HG03565 (cell line): ENCODE measurements at regions not wholly inside any gene's neighbourhood (a gene's known extent, or its start where the extent isn't known, plus 50 kb on each side); places are given as distances from the start of the nearest gene placed in this dataset.
"Not testable (repeated sequence)": the region's sequence is repeated elsewhere in the genome, so short reads cannot be mapped to it uniquely, and the experiment has no call there.

Source experiments
- ATAC-seq: cut with Tn5 transposase; IDR thresholded peaks from one replicate; pipeline ENCODE4 v1.9.1; 2021; ENCODE audit warnings: mild to moderate bottlenecking, moderate library complexity; ENCODE audit not compliant: unreplicated experiment

DNA sequence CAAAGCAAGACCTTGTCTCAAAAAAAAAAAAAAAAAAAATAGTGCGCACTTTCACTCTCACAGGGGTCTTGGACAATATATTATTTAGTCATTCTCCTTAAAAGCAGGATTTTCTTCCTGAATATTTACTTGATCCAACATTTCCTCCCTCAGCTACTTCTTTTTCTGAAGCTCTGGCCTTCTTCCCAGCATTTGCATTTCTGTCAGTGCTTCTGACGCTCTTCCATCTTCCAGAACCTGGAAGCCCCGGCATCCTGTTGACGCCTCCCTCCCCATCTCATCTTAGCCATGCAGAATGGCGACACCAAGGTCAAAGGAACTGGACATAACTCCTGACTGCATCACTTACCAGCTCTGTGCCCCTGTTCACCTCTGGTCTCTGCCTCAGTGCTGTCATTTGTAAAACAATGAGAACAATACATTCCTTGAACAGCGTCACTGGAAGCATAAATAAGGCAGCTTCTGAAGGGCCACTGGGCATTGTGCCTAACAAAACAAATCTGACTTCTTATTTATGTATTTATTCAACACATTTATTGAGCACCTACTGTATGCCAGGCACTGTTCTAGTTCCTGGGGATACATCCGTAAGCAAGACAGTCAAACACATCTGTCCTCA lies 90.9 kb upstream of the MDM1 start:
- ATAC-seq: no peak

DNA sequence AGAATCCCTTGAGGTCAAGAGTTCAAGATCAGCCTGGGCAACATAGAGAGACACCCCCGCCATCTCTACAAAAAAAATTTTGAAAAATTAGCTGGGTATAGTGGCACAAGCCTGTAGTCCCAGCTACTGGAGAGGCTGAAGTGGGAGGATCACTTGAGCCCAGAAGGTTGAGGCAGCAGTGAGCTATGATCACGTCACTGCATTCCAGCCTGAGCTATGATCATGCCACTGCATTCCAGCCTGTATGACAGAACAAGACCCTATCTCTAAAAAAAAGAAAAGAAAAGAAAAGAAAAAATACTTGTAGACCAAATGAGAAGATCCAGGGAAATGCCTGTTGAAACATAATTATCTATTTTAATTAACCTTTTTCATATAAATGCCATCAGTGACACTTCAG lies 93.8 kb upstream of the MDM1 start:
- ATAC-seq: no peak

DNA sequence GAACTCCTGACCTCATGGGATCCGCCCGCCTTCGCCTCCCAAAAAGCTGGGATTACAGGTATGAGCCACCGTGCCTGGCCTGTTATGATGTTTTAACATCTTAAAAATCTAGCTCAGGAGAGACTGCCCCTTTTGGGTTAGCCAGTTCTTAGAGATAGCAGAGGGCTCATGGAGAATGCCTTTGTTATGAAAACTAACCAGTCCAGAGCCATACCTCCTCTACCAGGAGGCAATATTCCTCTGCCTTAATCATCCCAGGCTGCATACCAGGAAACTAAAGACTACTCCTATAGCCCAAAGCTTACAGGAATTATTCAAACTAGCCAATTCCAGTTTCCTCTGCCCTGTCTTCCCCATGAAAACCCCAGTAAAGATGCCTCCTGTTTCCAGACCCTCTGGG lies 96.0 kb upstream of the MDM1 start:
- ATAC-seq: no peak

DNA sequence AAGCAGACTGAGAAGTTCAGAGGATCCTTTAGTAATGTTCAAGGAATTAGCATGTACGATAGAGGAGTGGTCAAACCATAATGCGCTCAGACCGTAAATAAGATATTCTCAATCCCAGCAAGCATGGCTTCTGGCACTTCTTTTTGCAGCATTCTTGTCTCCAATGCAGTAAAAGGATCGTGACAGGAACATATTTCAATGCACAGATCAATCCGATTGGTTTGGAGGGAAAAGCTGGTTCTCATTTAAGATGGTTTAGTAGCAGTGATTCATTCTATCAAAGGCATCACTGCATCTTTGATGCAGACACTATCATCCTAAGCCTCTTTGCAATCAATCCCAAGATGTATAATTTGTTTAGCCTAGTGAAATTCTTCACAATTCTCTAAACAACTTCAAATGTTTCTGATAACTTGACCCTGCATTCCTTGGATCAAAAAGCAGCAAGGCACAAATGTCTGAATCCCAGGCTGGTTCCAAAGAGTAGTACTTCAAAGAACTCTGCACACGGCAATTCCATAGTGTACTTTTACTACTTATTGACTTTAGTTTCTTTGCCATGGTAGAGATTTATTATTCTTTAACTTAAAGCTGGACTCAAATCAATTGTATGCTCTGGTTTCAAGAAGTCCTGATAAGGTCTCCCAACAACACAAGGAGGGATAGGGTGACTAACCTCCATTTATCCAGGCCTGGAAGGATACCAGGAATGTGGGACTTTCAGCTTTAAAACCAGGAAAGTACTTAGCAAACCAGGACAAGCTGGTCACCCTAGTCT lies 96.8 kb upstream of the MDM1 start:
- ATAC-seq: no peak

DNA sequence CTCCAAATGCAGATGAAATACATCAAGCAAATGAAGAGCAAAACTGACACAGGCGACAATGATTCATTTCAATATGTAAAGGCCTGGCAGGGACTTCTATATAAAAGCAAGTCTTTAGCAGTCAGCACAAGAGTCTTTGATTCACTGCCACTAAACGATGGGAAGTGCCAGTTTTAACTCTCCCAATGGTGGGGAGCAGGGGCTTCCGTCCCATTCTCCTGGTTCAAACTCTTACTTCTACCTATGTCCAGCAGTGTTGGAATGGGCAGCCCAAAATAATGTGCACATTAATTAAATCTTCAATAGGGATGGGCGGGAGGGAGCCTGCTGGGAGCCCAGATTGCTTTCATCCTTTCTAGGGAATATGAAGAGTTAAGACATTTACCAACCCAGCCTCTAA lies 97.5 kb upstream of the MDM1 start:
- ATAC-seq: no peak

DNA sequence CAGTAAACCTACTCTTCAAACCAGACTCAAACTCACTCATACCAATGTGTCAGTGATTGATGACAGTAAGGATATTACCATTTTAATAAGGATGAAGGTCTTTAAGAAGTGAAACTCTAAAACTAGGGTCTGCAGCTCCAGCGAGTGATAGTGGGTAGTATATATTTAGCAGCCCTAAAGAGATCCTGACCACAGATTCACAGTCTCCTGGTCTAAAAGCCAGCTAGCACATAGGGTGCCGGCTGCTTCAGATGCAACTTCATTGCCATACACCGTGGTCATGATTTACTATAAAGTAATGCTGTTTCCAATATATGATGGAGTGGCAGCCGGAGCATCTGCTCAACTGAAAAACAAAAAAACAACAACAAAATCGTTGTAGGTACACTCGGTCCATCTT lies 99.6 kb upstream of the MDM1 start:
- no peak for ATAC-seq

DNA sequence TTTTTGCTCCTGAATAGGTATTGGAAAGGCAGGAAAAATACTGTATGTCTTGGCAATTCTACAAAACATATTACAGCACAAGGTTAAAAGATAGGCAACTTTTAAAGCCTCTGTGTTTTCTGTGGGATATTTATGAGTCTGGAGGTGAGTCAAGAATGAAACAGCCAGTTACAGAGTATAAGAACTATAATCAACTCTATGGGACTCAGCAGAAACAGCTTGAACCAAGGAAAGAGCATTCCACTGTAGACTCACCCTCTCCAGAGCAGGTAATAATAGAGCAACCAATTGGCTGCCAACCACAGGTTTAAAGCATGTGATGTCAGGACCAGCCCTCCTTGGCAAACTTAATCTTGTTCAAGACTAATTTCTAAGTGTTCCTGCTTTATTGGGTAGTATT lies 100.5 kb upstream of the MDM1 start:
- no peak for ATAC-seq

DNA sequence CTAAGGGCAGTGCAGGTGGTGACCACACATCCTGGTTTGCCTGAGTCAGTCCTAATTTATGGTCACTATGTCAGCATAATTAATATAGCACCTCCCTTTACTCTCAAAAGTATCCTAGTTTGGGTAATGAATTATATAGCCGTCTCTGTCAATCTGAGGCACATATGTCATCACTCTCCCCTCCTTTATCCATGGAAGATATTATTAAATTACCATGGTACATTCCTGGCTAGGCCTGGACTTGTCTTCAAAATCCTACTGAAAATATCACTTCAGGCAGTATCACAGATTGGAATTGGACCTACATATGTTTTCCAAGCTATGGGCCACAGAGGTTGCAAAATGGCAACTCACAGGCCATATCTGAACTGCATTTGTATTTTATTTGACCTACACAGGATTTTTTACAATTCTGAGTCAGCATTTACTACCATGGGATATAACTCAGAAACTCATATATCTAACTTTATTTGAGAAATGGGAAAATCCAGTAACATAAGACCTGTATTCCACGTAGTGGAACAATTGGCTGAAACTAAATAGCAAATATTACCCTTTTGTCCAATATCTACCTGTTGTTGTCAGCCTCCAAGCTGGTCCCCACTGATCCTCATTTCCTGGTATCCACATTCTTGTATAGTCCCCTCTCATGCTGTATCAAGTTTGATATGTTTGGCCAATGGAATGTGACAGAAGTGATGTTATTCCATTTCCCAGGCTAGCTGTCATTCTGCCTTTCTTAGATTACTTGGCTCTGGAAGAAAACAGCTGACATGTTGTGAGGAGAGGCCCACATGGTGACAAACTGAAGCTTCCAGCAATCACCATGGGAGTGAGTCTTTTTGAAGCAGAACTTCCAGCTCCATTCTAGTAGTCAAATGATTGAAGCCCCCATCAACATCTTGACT lies 102.5 kb upstream of the MDM1 start:
- no peak for ATAC-seq

DNA sequence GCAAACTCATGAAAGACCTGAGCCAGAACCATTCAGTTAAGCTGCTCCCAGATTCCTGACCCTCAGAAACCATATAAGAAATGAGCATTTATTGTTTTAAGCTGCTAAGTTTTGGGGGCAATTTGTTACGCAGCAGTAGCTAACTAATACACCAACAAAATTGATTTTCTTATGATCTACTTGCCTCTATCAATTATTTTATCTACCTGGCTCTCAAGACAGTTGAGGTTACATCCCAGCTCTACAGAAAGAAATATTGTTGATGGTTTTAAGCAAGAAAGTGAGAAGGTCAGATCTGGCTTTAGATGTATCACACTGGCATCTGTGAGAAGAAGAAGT lies 103.1 kb upstream of the MDM1 start:
- ATAC-seq: no peak

DNA sequence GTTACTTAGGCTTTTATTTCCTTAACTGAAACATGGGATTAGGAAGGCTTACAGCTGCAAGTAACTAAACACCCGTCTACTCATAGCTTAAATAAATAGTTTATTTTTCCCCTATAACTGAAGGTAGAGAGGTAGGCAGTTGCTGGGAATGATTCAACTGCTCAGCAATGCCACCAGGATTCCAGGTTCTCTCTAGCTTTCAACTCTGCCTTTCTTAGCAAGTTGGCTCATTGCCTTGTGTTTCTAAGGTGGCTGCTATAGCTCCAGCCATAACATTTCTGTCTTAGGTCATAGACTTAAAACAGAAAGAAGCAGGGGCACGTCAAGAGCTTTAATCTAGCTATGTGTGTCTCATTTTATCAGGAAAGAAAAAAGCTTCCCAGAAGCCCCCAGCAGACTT lies 103.7 kb upstream of the MDM1 start:
- no peak for ATAC-seq

DNA sequence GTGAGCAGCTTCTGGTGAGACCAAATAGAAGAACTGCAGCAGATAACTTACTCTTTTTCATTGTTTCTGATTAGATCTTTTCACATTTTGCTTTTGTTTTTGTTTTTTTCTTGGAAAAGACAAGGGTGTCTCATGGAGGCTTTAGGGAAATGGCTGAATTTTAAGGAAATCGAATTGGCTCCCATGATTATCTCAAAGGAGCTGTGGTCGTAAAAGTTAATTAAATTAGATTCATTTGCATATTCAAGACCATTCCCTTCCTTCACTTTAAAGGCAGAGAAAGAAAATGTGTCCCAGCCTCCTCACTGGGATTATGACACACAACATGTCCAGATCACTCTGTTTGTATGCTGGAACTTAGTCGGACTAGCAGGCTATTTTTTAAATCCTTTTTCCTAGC lies 106.4 kb upstream of the MDM1 start:
- no peak for ATAC-seq

DNA sequence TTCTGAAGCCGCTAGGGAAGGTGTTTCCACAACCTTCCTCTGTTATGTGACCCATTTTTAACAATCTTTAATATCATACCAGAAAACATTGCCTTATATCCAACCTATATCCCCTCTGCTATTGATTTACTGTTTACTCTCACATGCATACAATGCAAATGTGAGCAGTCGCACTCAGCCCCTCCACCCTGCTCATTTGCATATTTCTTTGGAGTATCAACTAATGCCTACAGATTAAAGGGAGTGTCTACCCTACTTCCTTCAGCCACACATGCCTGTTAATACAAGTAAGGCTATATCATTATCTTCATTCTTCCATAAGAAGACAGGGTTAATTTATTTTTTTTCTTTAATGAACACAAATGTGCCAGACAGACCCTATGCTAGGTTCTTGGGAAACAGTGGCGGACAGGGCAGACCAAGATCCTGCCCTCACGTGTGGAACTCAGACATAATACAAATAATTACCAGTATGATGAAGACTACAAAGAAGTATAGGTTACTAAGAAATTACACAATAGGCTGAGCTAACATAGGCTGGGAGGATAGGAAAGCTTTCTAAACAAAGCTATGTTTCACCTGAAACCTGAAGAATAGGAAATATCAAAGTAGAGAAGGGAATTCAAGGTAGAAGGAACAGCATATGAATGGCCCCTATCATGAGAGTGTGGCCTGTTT lies 107.3 kb upstream of the MDM1 start:
- ATAC-seq: no peak

DNA sequence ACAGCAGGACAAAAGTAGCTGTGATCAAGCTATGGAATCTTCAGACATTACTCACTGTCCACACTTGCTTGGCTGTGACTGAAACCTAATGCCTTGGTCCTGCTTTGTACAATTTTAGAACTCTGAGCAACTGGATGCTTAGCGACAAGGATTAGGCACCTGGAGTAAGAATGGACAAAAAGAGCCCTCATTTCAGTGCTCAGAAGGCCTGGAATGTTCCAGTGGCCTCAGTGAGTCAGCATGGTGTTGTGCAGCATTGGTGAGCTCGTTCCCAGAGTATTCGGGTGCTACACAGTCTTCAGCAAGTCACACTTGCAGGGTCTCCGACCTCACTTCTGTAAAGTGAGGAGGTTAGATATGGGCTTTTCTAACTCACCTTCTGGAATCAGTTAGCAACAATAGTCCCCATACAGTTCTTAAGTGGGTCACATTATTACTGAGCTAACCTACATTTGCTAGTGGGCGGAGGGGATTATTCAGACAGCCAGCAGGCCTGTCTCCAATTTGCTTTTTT lies 108.0 kb upstream of the MDM1 start:
- ATAC-seq: no peak

DNA sequence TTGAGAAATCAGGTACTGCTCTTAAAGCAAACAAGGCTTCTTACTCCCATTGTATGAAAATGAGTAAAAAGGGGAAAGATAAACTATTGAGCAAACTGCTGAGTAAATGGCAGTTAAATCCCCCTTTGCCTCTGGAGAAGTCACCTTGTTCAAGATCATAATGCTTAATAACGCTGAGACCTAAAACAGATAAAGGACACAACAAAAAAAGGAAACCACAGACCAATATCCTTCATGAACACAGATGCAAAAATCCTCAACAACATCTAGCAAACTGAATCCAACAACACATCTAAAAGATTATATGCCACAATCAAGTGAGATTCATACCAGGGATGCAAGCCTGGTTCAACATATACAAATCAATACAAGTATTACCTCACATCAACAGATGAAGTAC lies 109.0 kb upstream of the MDM1 start:
- no peak for ATAC-seq

DNA sequence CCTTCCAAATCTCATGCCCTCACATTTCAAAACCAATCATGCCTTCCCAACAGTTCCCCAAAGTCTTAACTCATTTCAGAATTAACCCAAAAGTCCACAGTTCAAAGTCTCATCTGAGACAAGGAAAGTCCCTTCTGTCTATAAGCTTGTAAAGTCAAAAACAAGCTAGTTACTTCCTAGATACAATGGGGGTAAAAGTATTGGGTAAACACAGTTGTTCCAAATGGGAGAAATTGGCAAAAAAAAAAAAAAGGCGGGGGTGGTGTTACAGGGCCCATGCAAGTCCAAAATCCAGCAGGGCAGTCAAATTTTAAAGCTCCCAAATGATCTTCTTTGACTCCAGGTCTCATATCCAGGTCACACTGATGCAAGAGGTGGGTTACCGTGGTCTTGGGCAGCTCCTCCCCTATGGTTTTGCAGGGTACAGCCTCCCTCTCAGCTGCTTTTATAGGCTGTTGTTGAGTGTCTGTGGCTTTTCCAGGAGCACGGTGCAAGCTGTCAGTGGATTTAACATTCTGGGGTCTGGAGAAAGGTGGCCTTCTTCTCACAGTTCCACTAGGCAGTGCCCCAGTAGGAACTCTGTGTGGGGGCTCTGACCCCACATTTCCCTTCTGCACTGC lies 110.3 kb upstream of the MDM1 start:
- ATAC-seq: not testable (repeated sequence)

DNA sequence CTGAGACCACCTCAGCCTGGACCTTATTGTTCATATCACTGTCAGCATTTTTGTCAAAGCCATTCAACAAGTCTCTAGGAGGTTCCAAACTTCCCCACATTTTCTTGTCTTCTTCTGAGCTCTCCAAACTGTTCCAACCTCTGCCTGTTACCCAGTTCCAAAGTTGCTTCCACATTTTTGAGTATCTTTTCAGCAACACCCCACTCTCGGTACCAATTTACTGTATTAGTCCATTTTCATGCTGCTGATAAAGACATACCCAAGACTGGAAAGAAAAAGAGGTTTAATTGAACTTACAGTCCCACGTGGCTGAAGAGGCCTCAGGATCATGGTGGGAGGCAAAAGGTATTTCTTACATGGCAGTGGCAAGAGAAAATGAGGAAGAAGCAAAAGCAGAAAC lies 111.5 kb upstream of the MDM1 start:
- ATAC-seq: not testable (repeated sequence)

DNA sequence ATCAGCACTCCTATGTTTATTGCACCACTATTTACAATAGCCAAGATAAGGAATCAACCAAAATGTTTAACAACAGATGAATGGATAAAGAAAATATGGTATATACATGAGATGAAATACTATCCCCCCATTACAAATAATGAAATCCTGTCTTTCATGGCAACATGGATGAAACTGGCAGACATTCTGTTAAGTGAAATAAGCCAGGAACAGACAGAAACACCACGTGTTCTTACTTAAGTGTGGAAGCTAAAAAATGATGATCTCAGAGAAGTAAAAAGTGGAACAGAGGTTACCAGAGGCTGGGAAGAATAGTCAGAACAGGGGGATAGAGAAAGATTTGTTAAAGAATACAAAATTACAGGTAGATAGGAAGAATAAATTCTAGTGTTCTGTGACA lies 113.7 kb upstream of the MDM1 start:
- no peak for ATAC-seq

DNA sequence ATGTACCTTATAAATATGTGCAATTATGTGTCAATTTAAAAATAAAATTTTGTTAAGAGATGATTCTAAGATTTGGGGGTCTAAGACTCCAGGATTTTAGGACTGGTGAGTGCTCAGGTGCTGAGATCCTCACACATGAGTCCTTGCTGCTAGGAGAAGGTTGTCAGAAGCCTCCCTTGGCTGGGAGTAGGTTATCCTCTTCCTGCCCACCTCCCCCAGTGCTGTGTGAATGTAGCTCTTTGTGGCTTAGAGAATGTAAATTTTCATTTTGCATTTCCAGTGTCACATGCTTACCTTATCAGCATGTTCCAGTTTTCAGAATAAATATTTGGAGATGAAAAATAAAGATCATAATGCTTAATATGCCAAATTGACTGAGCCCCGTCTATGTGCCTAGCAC lies 114.2 kb upstream of the MDM1 start:
- no peak for ATAC-seq

DNA sequence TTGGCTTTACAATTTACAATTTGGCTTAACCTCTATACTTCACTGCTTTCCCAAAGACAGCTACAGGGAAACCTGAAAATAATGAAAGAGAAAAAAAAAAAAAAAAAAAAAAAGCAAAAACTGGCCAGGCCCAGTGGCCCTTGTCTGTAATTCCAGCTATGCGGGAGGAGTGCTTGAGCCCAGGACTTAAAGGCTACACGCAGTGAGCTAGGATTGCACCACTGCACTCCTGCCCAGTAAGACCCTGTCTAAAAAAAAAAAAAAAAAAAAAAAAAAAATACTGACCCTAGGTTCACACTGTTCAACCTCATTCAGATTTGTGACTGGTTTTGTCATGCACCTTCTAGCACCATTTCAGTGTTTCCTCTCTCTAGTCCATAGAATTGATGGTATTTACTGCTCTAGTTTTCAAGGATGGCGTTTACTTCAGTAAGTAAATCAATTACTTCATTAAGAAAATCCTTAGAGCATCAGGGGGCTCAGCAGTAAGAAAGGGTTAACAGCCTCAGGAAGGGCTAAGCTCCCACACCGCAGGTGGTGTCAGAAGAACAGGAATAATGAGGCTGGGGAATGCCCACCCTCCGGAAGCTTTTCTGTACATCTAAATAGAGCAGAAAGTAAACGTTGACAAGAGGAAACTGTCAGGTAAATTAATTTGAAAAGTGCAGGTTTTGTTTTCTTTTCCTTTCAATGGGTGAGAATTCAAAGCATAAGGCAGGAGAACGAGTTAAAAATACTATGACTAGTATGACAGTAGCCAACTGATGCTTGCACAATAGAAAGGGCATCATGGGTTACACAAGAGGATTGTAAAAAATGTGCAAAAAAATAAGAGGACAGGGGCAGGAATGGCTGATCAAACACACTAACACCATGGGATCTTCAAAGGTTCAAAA lies 115.0 kb upstream of the MDM1 start:
- no peak for ATAC-seq

DNA sequence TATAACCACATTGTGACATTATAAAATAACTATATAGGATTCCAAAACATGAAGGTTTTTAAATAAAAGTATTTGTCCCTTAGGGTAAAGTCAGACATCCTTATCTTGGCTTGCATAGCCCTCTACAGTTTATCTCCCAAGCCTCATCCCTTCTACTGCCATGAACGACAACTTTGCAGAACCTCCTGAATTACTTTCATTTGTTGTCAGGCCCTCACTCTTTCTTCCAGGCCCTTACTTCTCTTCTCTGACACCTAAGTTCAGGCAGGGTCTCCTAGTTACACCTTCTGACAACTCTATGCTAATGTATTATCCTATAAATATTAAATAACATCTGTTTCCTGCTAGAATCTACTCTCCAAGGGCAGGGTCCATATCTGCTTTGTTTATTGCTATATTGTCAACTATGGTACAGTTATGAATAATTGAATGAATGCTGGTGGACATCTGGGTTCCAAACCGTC lies 115.7 kb upstream of the MDM1 start:
- no peak for ATAC-seq
